PFSK-1 (cell line): ENCODE measurements at regions not wholly inside any gene's neighbourhood (a gene's known extent, or its start where the extent isn't known, plus 50 kb on each side); places are given as distances from the start of the nearest gene placed in this dataset.

Source experiments
- FOXP2 ChIP-seq: optimal IDR thresholded peaks from 2 replicates; pipeline ENCODE3; 2011; ENCODE audit warnings: borderline replicate concordance, control low read depth, inconsistent platforms; ENCODE audit not compliant: insufficient read depth; ENCODE audit errors: extremely low read length, extremely low read depth
- POLR2AphosphoS5 ChIP-seq: IDR thresholded peaks from 2 replicates; pipeline ENCODE4 v1.6.1; 2012; ENCODE audit warnings: low read depth, mild to moderate bottlenecking, control low read depth, low read length, moderate library complexity
- REST ChIP-seq, 2 experiments: IDR thresholded peaks; 2 replicates each; pipeline versions ENCODE4 v1.6.1 to v1.8.0; 2011 to 2012; ENCODE audit warnings: low read depth in 2 of 2, low read length in 2 of 2, control low read depth in 1 of 2, inconsistent platforms in 1 of 2, mild to moderate bottlenecking in 1 of 2, moderate library complexity in 1 of 2; ENCODE audit not compliant: insufficient read depth in 1 of 2
- SIN3A ChIP-seq: IDR thresholded peaks from 2 replicates; pipeline ENCODE4 v1.6.1; 2012; ENCODE audit warnings: mild to moderate bottlenecking, low read length, moderate library complexity, borderline replicate concordance; ENCODE audit not compliant: insufficient read depth
- TAF1 ChIP-seq: IDR thresholded peaks from 2 replicates; pipeline ENCODE4 v1.6.1; 2012; ENCODE audit warnings: low read length, control low read depth, borderline replicate concordance; ENCODE audit not compliant: insufficient read depth

DNA sequence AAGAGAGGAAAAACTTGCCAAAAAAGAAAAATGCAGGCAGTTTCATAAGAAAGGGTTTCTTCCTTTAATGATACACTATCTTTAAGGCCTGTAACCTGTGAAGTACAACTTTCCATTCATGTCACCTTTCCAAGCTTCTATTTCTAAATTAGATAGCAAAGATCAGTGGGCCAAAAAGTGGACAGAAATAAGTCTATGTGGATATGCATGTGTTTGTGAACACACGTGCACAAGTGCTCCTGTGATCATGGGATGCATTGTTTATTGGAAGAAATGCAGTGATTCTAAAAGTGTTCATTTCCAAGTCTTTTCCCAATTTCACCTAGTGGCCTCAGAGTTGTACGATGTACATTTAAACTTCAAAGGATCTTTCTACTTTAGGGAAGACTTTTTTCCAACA, 230.0 kb upstream of the BLID start:
- no peak for TF ChIP-seq TAF1
- TF ChIP-seq SIN3A, result no peak
- TF ChIP-seq POLR2AphosphoS5, result no peak
- TF ChIP-seq REST (IDR thresholded peaks at IDR 0.05; ENCODE audit: insufficient read depth in 1 of 2, low read depth in 2 of 2, low read length in 2 of 2), result no peak
- no peak for TF ChIP-seq FOXP2
